Stomach (tissue), 8 donors: ENCODE measurements at regions not wholly inside any gene's neighbourhood (a gene's known extent, or its start where the extent isn't known, plus 50 kb on each side); places are given as distances from the start of the nearest gene placed in this dataset.

Experiments
- DNase-seq, 2 donors: peaks; one replicate each; pipeline versions ENCODE4 v3.0.0 to v3.0.0-alpha.2; 2013 to 2019
- H3K27ac ChIP-seq, 5 donors: fragments of 200-600 bp in 4 of 5; sonication (generic) in 4 of 5; one replicate each; pipeline ENCODE4 v1.5.1; 2013 to 2019; ENCODE audit warnings: mild to moderate bottlenecking in 1 of 5, moderate library complexity in 1 of 5
- H3K27me3 ChIP-seq, 3 donors: fragments of 200-600 bp; sonication (generic); one replicate each; pipeline ENCODE4 v1.5.1; 2017 to 2019; ENCODE audit warnings: mixed run types in 1 of 3
- H3K36me3 ChIP-seq, 4 donors: fragments of 200-600 bp; sonication (generic); 1 replicate in 3 of 4; 2 replicates in 1 of 4; pipeline ENCODE4 v1.5.1; 2016 to 2019
- H3K4me1 ChIP-seq, 4 donors: fragments of 200-600 bp; sonication (generic); one replicate each; pipeline ENCODE4 v1.5.1; 2016 to 2019
- H3K4me3 ChIP-seq, 4 donors: fragments of 200-600 bp; sonication (generic) in 3 of 4; one replicate each; pipeline ENCODE4 v1.5.1; 2016 to 2019; ENCODE audit warnings: mild to moderate bottlenecking in 1 of 4
- H3K9me3 ChIP-seq, 4 donors: fragments of 200-600 bp; sonication (generic); one replicate each; pipeline ENCODE4 v1.5.1; 2016 to 2019
- CTCF ChIP-seq, 7 experiments: fragments of 450-650 bp in 4 of 7; fragments of 200-600 bp in 3 of 7; sonication (generic) in 3 of 7; IDR thresholded peaks; one replicate each; pipeline ENCODE4 v1.5.1; 2016 to 2019; ENCODE audit warnings: antibody characterized with exemption in 7 of 7, control low read depth in 2 of 7, mild to moderate bottlenecking in 1 of 7
- EP300 ChIP-seq: sonication (generic); formaldehyde crosslinking; IDR thresholded peaks from one replicate; pipeline ENCODE4 v1.6.1; 2017; ENCODE audit warnings: antibody characterized with exemption
- POLR2A ChIP-seq, 4 donors: fragments of 450-650 bp; IDR thresholded peaks; one replicate each; pipeline ENCODE4 v1.6.1; 2016; ENCODE audit warnings: antibody characterized with exemption in 4 of 4, control low read depth in 2 of 4, mild to moderate bottlenecking in 1 of 4, moderate library complexity in 1 of 4
- POLR2AphosphoS5 ChIP-seq, 3 donors: sonication (generic); formaldehyde crosslinking; IDR thresholded peaks; one replicate each; pipeline ENCODE4 v1.6.1; 2016; ENCODE audit warnings: antibody characterized with exemption in 3 of 3
- WGBS, 5 donors: extraction: QIAGEN DNeasy Blood & Tissue Kit in 3 of 5; methylation state at CpG; one replicate each; pipeline versions ENCODE4 v1.1.5 to v1.1.7; 2013 to 2018; 5-methylcytosine and 5-hydroxymethylcytosine counted together
- intact Hi-C: fragments of 100-400 bp; cut with DNase I; formaldehyde crosslinking; loops from one replicate; pipeline ENCODE4 v1.15.1; 2023; ENCODE audit warnings: low total_unique reads
- donor health status: healthy with polysubstance abuse.
- donor health status: Bipolar disorder and iron deficiency.
- donor health status: healthy.

GRCh38 chr5:39780347-39780746 lies 355.6 kb upstream of the DAB2 start:
- no peaks in the 10 kb centered on the region for H3K36me3 ChIP-seq
- intact Hi-C loops, result no loop called here
- no peak overlapping the region for H3K4me3 ChIP-seq
- no peak for DNase-seq
- no peaks in the 10 kb centered on the region for H3K9me3 ChIP-seq
- H3K4me1 ChIP-seq, result no peaks in the 10 kb centered on the region
- no peak for TF ChIP-seq CTCF (IDR thresholded peaks at IDR 0.05)
- no peak for TF ChIP-seq POLR2A (IDR thresholded peaks at IDR 0.05)
- no peak for TF ChIP-seq POLR2AphosphoS5 (IDR thresholded peaks at IDR 0.05)
- no peak for TF ChIP-seq EP300
- H3K27me3 ChIP-seq, result no peaks in the 10 kb centered on the region
- H3K27ac ChIP-seq, result no peak overlapping the region

GRCh38 chr5:39779831-39780230 lies 355.1 kb upstream of the DAB2 start:
- intact Hi-C loops, result no loop called here
- Histone ChIP-seq H3K9me3 (no peaks in the 10 kb centered on the region), H3K36me3 (no peaks in the 10 kb centered on the region), H3K4me3 (no peak overlapping the region), H3K27me3 (no peaks in the 10 kb centered on the region), H3K4me1 (no peaks in the 10 kb centered on the region), H3K27ac (no peak overlapping the region)
- no peak for DNase-seq
- 80 to 95% (median 87%) methylated on average over 1 of the region's 1 CpG for WGBS, 5 donors
- TF ChIP-seq CTCF (IDR thresholded peaks at IDR 0.05) (no peak), POLR2AphosphoS5 (IDR thresholded peaks at IDR 0.05) (no peak), EP300 (no peak), POLR2A (IDR thresholded peaks at IDR 0.05) (no peak)

GRCh38 chr5:39775797-39776365 lies 351.1 kb upstream of the DAB2 start:
- Histone ChIP-seq H3K27me3 (no peaks in the 10 kb centered on the region), H3K4me3 (no peak overlapping the region), H3K27ac (no peak overlapping the region), H3K4me1 (no peaks in the 10 kb centered on the region), H3K36me3 (no peaks in the 10 kb centered on the region), H3K9me3 (no peaks in the 10 kb centered on the region)
- intact Hi-C loops, result no loop called here
- no peak for DNase-seq
- 86 to 90% (median 86%) methylated on average over 5 of the region's 5 CpGs for WGBS, 5 donors
- TF ChIP-seq POLR2AphosphoS5 (IDR thresholded peaks at IDR 0.05), result no peak
- TF ChIP-seq CTCF (IDR thresholded peaks at IDR 0.05), result no peak
- no peak for TF ChIP-seq EP300
- TF ChIP-seq POLR2A (IDR thresholded peaks at IDR 0.05), result no peak

GRCh38 chr5:39775086-39775796 lies 350.5 kb upstream of the DAB2 start:
- Histone ChIP-seq H3K27ac (no peak overlapping the region), H3K36me3 (no peaks in the 10 kb centered on the region), H3K4me3 (no peak overlapping the region), H3K27me3 (no peaks in the 10 kb centered on the region), H3K9me3 (no peaks in the 10 kb centered on the region), H3K4me1 (no peaks in the 10 kb centered on the region)
- WGBS, 5 donors, result 66 to 73% (median 71%) methylated on average over 2 of the region's 2 CpGs
- no peak for DNase-seq
- intact Hi-C loops, result no loop called here
- TF ChIP-seq CTCF (IDR thresholded peaks at IDR 0.05) (no peak), EP300 (no peak), POLR2A (IDR thresholded peaks at IDR 0.05) (no peak), POLR2AphosphoS5 (IDR thresholded peaks at IDR 0.05) (no peak)
